ENCODE measurements at regions not wholly inside any gene's neighbourhood (a gene's known extent, or its start where the extent isn't known, plus 50 kb on each side); places are given as distances from the start of the nearest gene placed in this dataset.

- Histone ChIP-seq H3K56ac (ENCODE audit: extremely low read depth, insufficient read depth, low read length) (no peak overlapping the region), H4K5ac (ENCODE audit: low read depth, low read length) (no peak overlapping the region), H2AK5ac (ENCODE audit: low read depth, low read length) (no peak overlapping the region), H2AFZ (replicated peaks; ENCODE audit: low read length, poor library complexity) (no peak overlapping the region), H3K4ac (ENCODE audit: low read depth, low read length) (no peak overlapping the region), H4K8ac (ENCODE audit: low read depth in 2 of 2, low read length in 2 of 2) (no peak overlapping the region), H3K9me1 (ENCODE audit: insufficient read depth, low read length) (no peaks in the 10 kb centered on the region), H3K14ac (replicated peaks; ENCODE audit: low read depth, low read length) (no peak overlapping the region), H3K4me3 (ENCODE audit: insufficient read depth, low read depth, low read length) (no peak overlapping the region), H2BK5ac (ENCODE audit: low read depth, low read length, poor library complexity, severe bottlenecking) (no peak overlapping the region), H3K27me3 (ENCODE audit: control insufficient read depth, insufficient read depth, low read length) (peaks cover 4% of the 10 kb centered on the region; the same call in 1 of the 2 replicates), H3K79me1 (ENCODE audit: low read depth in 1 of 2, low read length in 2 of 2) (no peaks in the 10 kb centered on the region), H3K4me2 (ENCODE audit: low read depth, low read length) (no peak overlapping the region), H3K18ac (ENCODE audit: low read depth, low read length) (no peak overlapping the region), H2BK20ac (ENCODE audit: low read depth, low read length) (no peak overlapping the region), H3K4me1 (ENCODE audit: control insufficient read depth, insufficient read depth, low read length) (no peaks in the 10 kb centered on the region), H4K91ac (ENCODE audit: insufficient read depth, low read depth, low read length) (no peak overlapping the region), H2BK15ac (ENCODE audit: low read depth, low read length) (no peak overlapping the region), H3K27ac (ENCODE audit: insufficient read depth, low read length) (no peak overlapping the region), H2BK120ac (ENCODE audit: low read depth, low read length) (no peak overlapping the region), H3K9me3 (ENCODE audit: control insufficient read depth, insufficient read depth, low read length) (no peaks in the 10 kb centered on the region), H4K20me1 (ENCODE audit: insufficient read depth, low read length) (no peaks in the 10 kb centered on the region), H2AK9ac (replicated peaks; ENCODE audit: low read depth, low read length, poor library complexity) (no peak overlapping the region), H3K23ac (ENCODE audit: low read depth, low read length) (no peak overlapping the region), H3K9ac (ENCODE audit: low read depth, low read length) (no peak overlapping the region), H3K36me3 (ENCODE audit: control insufficient read depth, insufficient read depth, low read length) (no peaks in the 10 kb centered on the region)
- in situ Hi-C loops (cut with MboI; ENCODE audit: low sequenced_read_pairs) = loop anchor here (25.0 kb wide), 1 partner anchor 463 kb away; the partner anchor contains the start of gene SIPA1L2
- TF ChIP-seq MAZ (IDR thresholded peaks at IDR 0.05; ENCODE audit: borderline replicate concordance, low read depth, low read length) (no peak), RFX5 (IDR thresholded peaks at IDR 0.05; ENCODE audit: low read depth, low read length) (no peak), CEBPB (IDR thresholded peaks at IDR 0.05; ENCODE audit: low read depth, low read length) (no peak), MAFK (IDR thresholded peaks at IDR 0.05; ENCODE audit: low read depth, low read length) (no peak), MXI1 (IDR thresholded peaks at IDR 0.05; ENCODE audit: borderline replicate concordance, low read depth, low read length) (no peak), RCOR1 (IDR thresholded peaks at IDR 0.05; ENCODE audit: insufficient replicate concordance, low read length) (no peak), CHD1 (IDR thresholded peaks at IDR 0.05; ENCODE audit: low read depth, low read length) (no peak), POLR2A (IDR thresholded peaks at IDR 0.05; ENCODE audit: low read depth, low read length) (no peak), FOS (IDR thresholded peaks at IDR 0.05; ENCODE audit: low read depth, low read length) (no peak), NFE2L2 (IDR thresholded peaks at IDR 0.05; ENCODE audit: low read depth, low read length) (no peak), BHLHE40 (IDR thresholded peaks at IDR 0.05; ENCODE audit: low read depth, low read length) (no peak), SMC3 (IDR thresholded peaks at IDR 0.05; ENCODE audit: low read depth, low read length) (no peak), RAD21 (IDR thresholded peaks at IDR 0.05; ENCODE audit: low read length) (no peak)
- TF ChIP-seq, protein P1, sequence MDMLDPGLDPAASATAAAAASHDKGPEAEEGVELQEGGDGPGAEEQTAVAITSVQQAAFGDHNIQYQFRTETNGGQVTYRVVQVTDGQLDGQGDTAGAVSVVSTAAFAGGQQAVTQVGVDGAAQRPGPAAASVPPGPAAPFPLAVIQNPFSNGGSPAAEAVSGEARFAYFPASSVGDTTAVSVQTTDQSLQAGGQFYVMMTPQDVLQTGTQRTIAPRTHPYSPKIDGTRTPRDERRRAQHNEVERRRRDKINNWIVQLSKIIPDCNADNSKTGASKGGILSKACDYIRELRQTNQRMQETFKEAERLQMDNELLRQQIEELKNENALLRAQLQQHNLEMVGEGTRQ (IDR thresholded peaks at IDR 0.05; ENCODE audit: low read depth, low read length) = no peak
- TF ChIP-seq, protein P2, sequence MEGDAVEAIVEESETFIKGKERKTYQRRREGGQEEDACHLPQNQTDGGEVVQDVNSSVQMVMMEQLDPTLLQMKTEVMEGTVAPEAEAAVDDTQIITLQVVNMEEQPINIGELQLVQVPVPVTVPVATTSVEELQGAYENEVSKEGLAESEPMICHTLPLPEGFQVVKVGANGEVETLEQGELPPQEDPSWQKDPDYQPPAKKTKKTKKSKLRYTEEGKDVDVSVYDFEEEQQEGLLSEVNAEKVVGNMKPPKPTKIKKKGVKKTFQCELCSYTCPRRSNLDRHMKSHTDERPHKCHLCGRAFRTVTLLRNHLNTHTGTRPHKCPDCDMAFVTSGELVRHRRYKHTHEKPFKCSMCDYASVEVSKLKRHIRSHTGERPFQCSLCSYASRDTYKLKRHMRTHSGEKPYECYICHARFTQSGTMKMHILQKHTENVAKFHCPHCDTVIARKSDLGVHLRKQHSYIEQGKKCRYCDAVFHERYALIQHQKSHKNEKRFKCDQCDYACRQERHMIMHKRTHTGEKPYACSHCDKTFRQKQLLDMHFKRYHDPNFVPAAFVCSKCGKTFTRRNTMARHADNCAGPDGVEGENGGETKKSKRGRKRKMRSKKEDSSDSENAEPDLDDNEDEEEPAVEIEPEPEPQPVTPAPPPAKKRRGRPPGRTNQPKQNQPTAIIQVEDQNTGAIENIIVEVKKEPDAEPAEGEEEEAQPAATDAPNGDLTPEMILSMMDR (conservative IDR thresholded peaks at IDR 0.05; ENCODE audit: low read depth, low read length) = no peak
- ATAC-seq (ENCODE audit: low read depth) = no peak
- CTCF ChIA-PET = interaction anchor here (0.6 kb wide), 1 partner anchor 38 kb away, joined by 4 read pairs; no protein-coding TSS in a partner anchor
- intact Hi-C loops (cut with micrococcal nuclease) = no loop called here
- BruUV-seq (replicated peaks) = no TSS peak
- DNase-seq = no peak
- POLR2A ChIA-PET (ENCODE audit: unreplicated experiment) = no interaction called here
- WGBS, 2 experiments (ENCODE audit: extremely low coverage in 2 of 2, insufficient read length in 1 of 2) = 100% methylated on average over 1 of the region's 5 CpGs; no CpG with 5 or more reads in 1 of the 2 experiments
- dilution Hi-C loops (cut with HindIII; ENCODE audit: low sequenced_read_pairs, unreplicated experiment) = no loop called here
Observed at GRCh38 chr1:232174306-232174705, 455.6 kb downstream of the SIPA1L2 start.

All from IMR-90 (cell line).